Fibroblast of lung (primary cell): ENCODE measurements at regions not wholly inside any gene's neighbourhood (a gene's known extent, or its start where the extent isn't known, plus 50 kb on each side); places are given as distances from the start of the nearest gene placed in this dataset.

Experiments used
- EZH2 ChIP-seq: IDR thresholded peaks from 2 replicates; pipeline ENCODE4 v1.5.1; 2012; ENCODE audit warnings: low read length, control low read depth, mild to moderate bottlenecking; ENCODE audit errors: missing control alignments
- TF ChIP-seq, protein P1 (sequence below), 2 donors: IDR thresholded peaks in 1 of 2; conservative IDR thresholded peaks in 1 of 2; 1 replicate in 1 of 2; 2 replicates in 1 of 2; pipeline ENCODE4 v1.5.1; 2011 to 2012; ENCODE audit warnings: low read length in 2 of 2, control low read depth in 1 of 2, inconsistent platforms in 1 of 2, low read depth in 1 of 2, mild to moderate bottlenecking in 1 of 2

DNA sequence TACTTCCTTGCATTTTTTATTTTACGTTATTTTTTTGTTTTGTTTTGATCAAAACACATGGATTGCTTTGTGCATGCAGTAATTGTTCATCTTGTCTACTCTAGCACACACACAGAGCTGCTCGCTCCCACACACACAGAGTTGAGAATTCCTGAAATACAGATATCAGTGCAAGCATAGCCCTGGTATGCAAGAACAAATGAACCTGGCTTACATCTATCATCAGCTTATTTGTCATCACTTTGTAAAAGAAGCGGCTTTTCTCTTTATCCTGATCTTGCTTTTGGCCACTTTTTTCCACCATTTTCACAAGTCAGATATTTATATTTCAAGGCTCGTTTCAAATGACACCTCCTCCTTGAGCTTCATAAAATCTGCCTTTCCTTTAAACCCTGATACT lies 1435.7 kb downstream of the MAT2B start:
- no peak for TF ChIP-seq EZH2
- TF ChIP-seq, protein P1, sequence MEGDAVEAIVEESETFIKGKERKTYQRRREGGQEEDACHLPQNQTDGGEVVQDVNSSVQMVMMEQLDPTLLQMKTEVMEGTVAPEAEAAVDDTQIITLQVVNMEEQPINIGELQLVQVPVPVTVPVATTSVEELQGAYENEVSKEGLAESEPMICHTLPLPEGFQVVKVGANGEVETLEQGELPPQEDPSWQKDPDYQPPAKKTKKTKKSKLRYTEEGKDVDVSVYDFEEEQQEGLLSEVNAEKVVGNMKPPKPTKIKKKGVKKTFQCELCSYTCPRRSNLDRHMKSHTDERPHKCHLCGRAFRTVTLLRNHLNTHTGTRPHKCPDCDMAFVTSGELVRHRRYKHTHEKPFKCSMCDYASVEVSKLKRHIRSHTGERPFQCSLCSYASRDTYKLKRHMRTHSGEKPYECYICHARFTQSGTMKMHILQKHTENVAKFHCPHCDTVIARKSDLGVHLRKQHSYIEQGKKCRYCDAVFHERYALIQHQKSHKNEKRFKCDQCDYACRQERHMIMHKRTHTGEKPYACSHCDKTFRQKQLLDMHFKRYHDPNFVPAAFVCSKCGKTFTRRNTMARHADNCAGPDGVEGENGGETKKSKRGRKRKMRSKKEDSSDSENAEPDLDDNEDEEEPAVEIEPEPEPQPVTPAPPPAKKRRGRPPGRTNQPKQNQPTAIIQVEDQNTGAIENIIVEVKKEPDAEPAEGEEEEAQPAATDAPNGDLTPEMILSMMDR (conservative IDR thresholded peaks at IDR 0.05 in 1 of 2, IDR thresholded peaks at IDR 0.05 in 1 of 2; ENCODE audit: low read depth in 1 of 2, low read length in 2 of 2): no peak
